ENCODE measurements at regions not wholly inside any gene's neighbourhood (a gene's known extent, or its start where the extent isn't known, plus 50 kb on each side); places are given as distances from the start of the nearest gene placed in this dataset.
"Not testable (repeated sequence)": the region's sequence is repeated elsewhere in the genome, so short reads cannot be mapped to it uniquely, and the experiment has no call there.

DNA sequence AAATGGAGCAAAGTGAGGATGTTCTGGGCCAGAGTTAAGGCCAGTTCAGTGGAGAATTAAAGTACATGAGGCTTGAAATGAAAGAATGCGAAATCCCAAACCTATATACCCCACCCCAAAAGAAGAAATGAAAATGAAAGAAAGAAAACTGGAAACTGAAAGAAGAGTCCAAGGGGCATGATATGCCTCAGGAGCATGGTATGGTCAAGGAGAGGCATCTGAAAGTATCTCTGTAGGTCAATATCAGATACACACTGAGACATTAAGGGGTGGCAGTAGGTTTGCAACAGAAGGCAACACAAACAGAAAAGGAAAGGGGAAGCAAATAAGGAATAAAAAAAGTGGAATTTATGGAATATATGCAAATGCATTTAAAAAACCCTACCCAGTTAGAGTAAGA is 166.5 kb downstream of the COG6 start:
- no peaks in the 10 kb centered on the region for H3K27me3 ChIP-seq (ENCODE audit: control insufficient read depth in 1 of 2, insufficient read depth in 2 of 2, low read length in 2 of 2)
- H3K4me3 ChIP-seq (ENCODE audit: low read depth in 1 of 2, low read length in 2 of 2) = no peak overlapping the region
- no peaks in the 10 kb centered on the region for H3K36me3 ChIP-seq (ENCODE audit: insufficient read depth, low read length)
- no peaks in the 10 kb centered on the region for H3K4me1 ChIP-seq (ENCODE audit: insufficient read depth, low read length)
- H3K9me3 ChIP-seq (ENCODE audit: low read length) = no peaks in the 10 kb centered on the region
- no peak overlapping the region for H3K27ac ChIP-seq (ENCODE audit: low read depth, low read length)
- no peak overlapping the region for H3K9ac ChIP-seq (ENCODE audit: low read length)

DNA sequence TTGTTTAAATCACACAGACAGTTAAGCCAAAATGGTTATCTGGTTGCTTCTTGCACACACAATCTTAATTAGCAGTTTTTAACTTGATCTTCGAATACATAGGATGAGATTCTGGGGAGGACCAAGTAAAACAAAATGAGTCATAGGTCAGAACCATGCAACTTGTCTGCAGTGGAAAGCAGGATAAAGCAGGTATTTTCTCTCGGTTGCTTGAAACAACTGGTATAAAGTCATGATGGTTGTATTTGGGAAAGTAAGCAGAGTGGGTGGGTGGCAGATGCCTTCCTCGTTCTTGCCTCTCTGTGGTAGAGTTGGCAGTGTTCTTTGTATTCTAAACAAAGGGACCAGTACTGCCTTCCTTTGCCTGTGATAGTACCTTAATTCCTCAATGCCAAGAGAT is 167.0 kb downstream of the COG6 start:
- no peak overlapping the region for H3K9ac ChIP-seq (ENCODE audit: low read length)
- no peak overlapping the region for H3K27ac ChIP-seq (ENCODE audit: low read depth, low read length)
- no peaks in the 10 kb centered on the region for H3K9me3 ChIP-seq (ENCODE audit: low read length)
- H3K27me3 ChIP-seq (ENCODE audit: control insufficient read depth in 1 of 2, insufficient read depth in 2 of 2, low read length in 2 of 2) = no peaks in the 10 kb centered on the region
- no peaks in the 10 kb centered on the region for H3K4me1 ChIP-seq (ENCODE audit: insufficient read depth, low read length)
- no peaks in the 10 kb centered on the region for H3K36me3 ChIP-seq (ENCODE audit: insufficient read depth, low read length)
- no peak overlapping the region for H3K4me3 ChIP-seq (ENCODE audit: low read depth in 1 of 2, low read length in 2 of 2)

DNA sequence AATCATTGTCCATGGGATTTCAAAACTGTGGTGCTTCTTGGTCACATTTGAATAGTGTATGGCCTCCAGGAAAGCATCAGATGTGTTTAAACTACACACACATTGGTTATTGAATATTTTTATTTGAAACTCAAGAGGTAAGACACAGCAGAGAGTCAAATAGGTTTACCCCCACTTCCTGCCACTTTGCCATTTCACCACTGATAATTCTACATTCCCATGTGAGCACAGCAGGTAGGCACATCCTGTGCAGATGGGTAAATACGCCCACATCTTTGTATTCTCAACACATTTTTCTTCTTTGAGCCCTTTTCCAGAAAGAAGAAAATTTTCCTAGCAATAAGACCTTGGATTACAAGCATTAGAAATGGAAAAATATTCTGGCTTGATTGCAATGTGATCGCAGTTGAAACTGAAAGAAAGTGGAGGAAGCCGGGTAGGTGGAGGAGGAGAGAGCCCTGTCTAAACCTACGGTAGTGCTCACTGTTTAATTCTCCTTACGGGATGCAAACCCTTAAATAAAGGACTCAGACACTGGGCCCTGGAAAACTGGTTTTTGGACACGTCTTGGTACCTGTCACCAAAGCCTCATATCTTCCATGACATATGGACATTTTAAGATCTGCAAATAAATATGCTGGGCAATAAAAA is 167.7 kb downstream of the COG6 start:
- Histone ChIP-seq H3K27ac (ENCODE audit: low read depth, low read length) (no peak overlapping the region), H3K4me3 (ENCODE audit: low read depth in 1 of 2, low read length in 2 of 2) (no peak overlapping the region), H3K27me3 (ENCODE audit: control insufficient read depth in 1 of 2, insufficient read depth in 2 of 2, low read length in 2 of 2) (no peaks in the 10 kb centered on the region), H3K36me3 (ENCODE audit: insufficient read depth, low read length) (no peaks in the 10 kb centered on the region), H3K9ac (ENCODE audit: low read length) (no peak overlapping the region), H3K4me1 (ENCODE audit: insufficient read depth, low read length) (no peaks in the 10 kb centered on the region), H3K9me3 (ENCODE audit: low read length) (no peaks in the 10 kb centered on the region)

DNA sequence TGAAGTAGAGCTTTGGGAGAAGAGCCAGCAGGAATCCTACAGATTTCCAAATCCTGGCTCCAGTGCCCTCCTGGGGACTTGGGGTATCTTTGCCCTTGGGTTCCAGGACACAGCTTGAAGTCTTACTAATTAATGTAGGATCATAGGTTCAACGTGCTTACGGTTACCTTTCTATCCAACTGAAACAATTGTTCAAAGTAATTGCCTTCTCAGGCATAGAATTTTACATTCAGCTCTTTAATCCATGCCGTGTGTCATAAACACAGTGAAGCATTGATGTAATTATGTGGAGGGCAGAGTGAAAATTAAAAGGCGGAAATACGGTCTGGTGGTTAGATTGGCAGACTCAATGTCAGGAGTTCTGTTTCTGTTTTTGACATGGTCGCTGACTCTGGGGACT is 170.4 kb downstream of the COG6 start:
- H3K4me3 ChIP-seq (ENCODE audit: low read depth in 1 of 2, low read length in 2 of 2) = no peak overlapping the region
- no peak overlapping the region for H3K27ac ChIP-seq (ENCODE audit: low read depth, low read length)
- H3K27me3 ChIP-seq (ENCODE audit: control insufficient read depth in 1 of 2, insufficient read depth in 2 of 2, low read length in 2 of 2) = no peaks in the 10 kb centered on the region
- no peaks in the 10 kb centered on the region for H3K9me3 ChIP-seq (ENCODE audit: low read length)
- no peaks in the 10 kb centered on the region for H3K4me1 ChIP-seq (ENCODE audit: insufficient read depth, low read length)
- no peak overlapping the region for H3K9ac ChIP-seq (ENCODE audit: low read length)
- H3K36me3 ChIP-seq (ENCODE audit: insufficient read depth, low read length) = no peaks in the 10 kb centered on the region

DNA sequence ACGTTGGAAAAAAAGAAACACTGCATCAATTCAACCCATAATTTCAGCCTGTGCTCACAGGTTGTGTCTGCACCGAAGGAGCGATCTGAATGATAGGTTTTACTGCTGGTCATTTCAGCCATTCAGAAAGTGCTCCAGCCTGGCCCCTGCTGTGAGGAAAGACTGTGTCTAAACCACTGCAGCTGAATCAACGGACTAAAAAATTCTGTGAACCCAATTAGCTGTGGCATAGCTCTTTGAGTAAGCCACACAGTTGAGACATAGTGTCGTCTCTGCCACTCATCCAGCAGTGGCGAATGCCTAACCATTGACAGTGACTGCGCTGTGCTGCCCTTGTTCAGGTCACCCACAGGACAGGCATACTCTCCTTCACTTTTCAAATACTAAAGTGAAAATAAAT is 179.8 kb downstream of the COG6 start:
- Histone ChIP-seq H3K4me1 (ENCODE audit: insufficient read depth, low read length) (no peaks in the 10 kb centered on the region), H3K9ac (ENCODE audit: low read length) (no peak overlapping the region), H3K36me3 (ENCODE audit: insufficient read depth, low read length) (no peaks in the 10 kb centered on the region), H3K9me3 (ENCODE audit: low read length) (no peaks in the 10 kb centered on the region), H3K27me3 (ENCODE audit: control insufficient read depth in 1 of 2, insufficient read depth in 2 of 2, low read length in 2 of 2) (no peaks in the 10 kb centered on the region), H3K4me3 (ENCODE audit: low read depth in 1 of 2, low read length in 2 of 2) (no peak overlapping the region), H3K27ac (ENCODE audit: low read depth, low read length) (no peak overlapping the region)

DNA sequence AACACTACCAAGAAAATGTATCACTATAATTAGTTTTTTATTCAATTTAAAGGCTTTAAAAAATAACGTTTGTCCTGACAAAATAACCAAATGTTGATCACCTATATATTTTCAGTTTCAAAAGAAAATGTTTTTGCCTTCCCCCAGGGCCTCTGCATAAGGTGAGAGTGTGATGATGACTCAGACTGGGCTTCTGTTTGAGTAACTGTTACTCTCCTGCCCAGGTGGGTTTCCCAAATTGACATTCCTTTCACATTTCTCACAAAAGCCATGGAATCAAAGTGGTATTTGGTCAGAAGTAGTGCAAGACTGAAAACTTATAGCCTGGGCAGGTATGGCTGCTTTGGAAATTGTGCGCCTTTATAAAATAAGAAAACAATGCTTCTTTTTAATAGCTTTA is 180.6 kb downstream of the COG6 start:
- H3K27ac ChIP-seq (ENCODE audit: low read depth, low read length) = no peak overlapping the region
- H3K4me1 ChIP-seq (ENCODE audit: insufficient read depth, low read length) = no peaks in the 10 kb centered on the region

DNA sequence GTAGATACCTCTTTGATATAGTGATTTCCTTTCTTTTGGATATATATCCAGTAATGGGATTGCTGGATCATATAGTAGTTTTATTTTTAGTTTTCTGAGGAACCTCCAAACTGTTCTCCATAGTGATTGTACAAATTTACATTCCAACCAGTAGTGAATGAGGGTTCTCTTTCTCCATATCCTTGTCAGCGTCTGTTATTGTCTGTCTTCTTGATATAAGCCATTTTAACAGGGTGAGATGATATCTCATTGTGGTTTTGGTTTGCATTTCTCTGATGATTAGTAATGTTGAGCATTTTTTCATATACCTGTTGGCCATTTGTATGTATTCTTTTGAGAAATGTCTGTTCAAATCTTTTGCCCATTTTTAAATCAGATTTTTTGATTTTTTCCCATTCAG is 182.4 kb downstream of the COG6 start:
- H3K27ac ChIP-seq (ENCODE audit: low read depth, low read length); H3K9me3 ChIP-seq (ENCODE audit: low read length); H3K4me1 ChIP-seq (ENCODE audit: insufficient read depth, low read length); H3K36me3 ChIP-seq (ENCODE audit: insufficient read depth, low read length); H3K4me3 ChIP-seq (ENCODE audit: low read depth in 1 of 2, low read length in 2 of 2); H3K27me3 ChIP-seq (ENCODE audit: control insufficient read depth in 1 of 2, insufficient read depth in 2 of 2, low read length in 2 of 2); H3K9ac ChIP-seq (ENCODE audit: low read length): not testable (repeated sequence)

More for the DNA sequence above, 180.6 kb downstream of the COG6 start:
- Histone ChIP-seq H3K36me3 (ENCODE audit: insufficient read depth, low read length) (no peaks in the 10 kb centered on the region), H3K9ac (ENCODE audit: low read length) (no peak overlapping the region), H3K9me3 (ENCODE audit: low read length) (no peaks in the 10 kb centered on the region), H3K27me3 (ENCODE audit: control insufficient read depth in 1 of 2, insufficient read depth in 2 of 2, low read length in 2 of 2) (no peaks in the 10 kb centered on the region), H3K4me3 (ENCODE audit: low read depth in 1 of 2, low read length in 2 of 2) (no peak overlapping the region)

DNA sequence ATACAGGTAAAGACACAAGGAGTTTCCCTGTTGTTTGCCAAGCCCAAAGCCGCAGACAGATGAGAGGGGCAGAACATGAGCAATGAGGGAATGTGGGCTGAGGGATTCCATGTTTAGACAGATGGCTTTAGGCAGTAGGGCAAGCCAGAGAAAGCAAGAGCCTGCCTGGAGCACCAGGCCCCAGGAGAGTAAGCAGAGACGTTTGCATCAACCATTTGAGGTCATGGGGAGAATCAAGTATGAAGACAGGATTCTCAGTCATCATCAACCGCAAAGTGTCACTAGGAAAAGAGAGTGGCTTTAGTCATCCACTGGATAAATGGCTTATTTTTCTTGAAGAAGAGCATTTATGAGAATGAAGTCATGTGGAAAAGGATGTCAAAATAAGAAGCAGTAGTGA is 184.7 kb downstream of the COG6 start:
- Histone ChIP-seq H3K27me3 (ENCODE audit: control insufficient read depth in 1 of 2, insufficient read depth in 2 of 2, low read length in 2 of 2) (no peaks in the 10 kb centered on the region), H3K4me1 (ENCODE audit: insufficient read depth, low read length) (no peaks in the 10 kb centered on the region), H3K27ac (ENCODE audit: low read depth, low read length) (no peak overlapping the region), H3K4me3 (ENCODE audit: low read depth in 1 of 2, low read length in 2 of 2) (no peak overlapping the region), H3K9ac (ENCODE audit: low read length) (no peak overlapping the region), H3K36me3 (ENCODE audit: insufficient read depth, low read length) (no peaks in the 10 kb centered on the region), H3K9me3 (ENCODE audit: low read length) (no peaks in the 10 kb centered on the region)

DNA sequence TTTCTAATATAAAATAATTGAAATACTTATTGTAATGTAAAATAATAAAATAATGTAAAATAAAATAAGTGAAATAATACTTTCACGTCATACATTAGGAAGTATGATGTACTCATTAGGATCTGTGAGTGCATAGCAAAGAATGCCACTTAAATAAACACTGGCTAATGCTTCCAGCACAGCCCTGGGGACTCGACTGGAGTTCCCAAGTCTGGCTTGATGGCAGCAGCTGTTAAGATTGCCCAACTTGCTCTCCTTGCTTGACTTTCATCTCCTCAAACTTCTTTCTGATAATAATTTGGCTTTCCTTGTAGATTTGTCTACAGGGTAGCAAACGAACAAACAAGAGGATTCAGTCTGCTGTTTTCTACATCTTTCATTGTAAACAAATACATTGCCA is 191.9 kb downstream of the COG6 start:
- Histone ChIP-seq H3K36me3 (ENCODE audit: insufficient read depth, low read length) (no peaks in the 10 kb centered on the region), H3K27me3 (ENCODE audit: control insufficient read depth in 1 of 2, insufficient read depth in 2 of 2, low read length in 2 of 2) (no peaks in the 10 kb centered on the region), H3K9me3 (ENCODE audit: low read length) (no peaks in the 10 kb centered on the region), H3K27ac (ENCODE audit: low read depth, low read length) (no peak overlapping the region), H3K9ac (ENCODE audit: low read length) (no peak overlapping the region), H3K4me3 (ENCODE audit: low read depth in 1 of 2, low read length in 2 of 2) (no peak overlapping the region), H3K4me1 (ENCODE audit: insufficient read depth, low read length) (no peaks in the 10 kb centered on the region)

DNA sequence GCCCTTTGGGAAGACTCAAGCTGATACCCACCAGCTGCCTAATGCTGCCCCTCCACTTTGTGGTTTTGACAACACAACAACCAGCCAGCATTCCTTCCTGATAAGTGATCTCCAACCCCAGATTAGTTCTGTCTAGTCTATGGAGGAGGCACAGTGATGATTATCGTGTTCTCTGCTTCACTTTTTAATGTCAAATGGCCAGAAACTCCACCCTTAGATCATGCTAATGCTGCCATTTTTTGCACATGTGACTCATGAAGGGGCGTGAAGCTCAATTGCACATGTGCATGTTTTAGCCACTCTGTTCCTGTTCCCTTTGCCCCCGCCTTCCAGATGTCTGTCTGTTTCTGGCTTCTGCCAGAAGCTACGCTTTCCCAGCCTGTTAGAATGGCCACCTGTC is 199.8 kb downstream of the COG6 start:
- no peaks in the 10 kb centered on the region for H3K36me3 ChIP-seq (ENCODE audit: insufficient read depth, low read length)
- no peak overlapping the region for H3K27ac ChIP-seq (ENCODE audit: low read depth, low read length)
- no peaks in the 10 kb centered on the region for H3K27me3 ChIP-seq (ENCODE audit: control insufficient read depth in 1 of 2, insufficient read depth in 2 of 2, low read length in 2 of 2)
- no peak overlapping the region for H3K9ac ChIP-seq (ENCODE audit: low read length)
- H3K9me3 ChIP-seq (ENCODE audit: low read length) = no peaks in the 10 kb centered on the region
- no peaks in the 10 kb centered on the region for H3K4me1 ChIP-seq (ENCODE audit: insufficient read depth, low read length)
- H3K4me3 ChIP-seq (ENCODE audit: low read depth in 1 of 2, low read length in 2 of 2) = no peak overlapping the region

DNA sequence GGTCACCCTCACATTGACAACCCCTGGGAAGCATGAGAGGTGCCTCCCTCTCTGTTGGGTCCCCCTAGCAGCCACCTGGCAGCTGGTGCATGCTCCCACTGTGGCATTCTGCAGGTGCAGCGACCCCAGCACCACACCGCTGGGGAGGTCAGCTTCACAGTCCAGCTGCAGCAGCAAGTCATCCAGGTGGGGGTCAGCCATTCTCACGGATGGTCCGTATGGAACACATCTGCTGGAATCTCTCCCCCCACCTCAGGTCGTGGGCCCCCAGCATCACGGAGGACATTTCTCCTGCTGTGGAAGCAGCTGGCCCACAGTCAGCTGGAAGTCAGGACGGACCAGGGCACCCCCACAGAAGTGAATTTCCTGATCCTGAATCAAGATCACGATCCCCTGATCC is 201.3 kb downstream of the COG6 start:
- H3K36me3 ChIP-seq (ENCODE audit: insufficient read depth, low read length) = no peaks in the 10 kb centered on the region
- no peak overlapping the region for H3K9ac ChIP-seq (ENCODE audit: low read length)
- H3K27ac ChIP-seq (ENCODE audit: low read depth, low read length) = no peak overlapping the region
- H3K4me1 ChIP-seq (ENCODE audit: insufficient read depth, low read length) = no peaks in the 10 kb centered on the region
- H3K4me3 ChIP-seq (ENCODE audit: low read depth in 1 of 2, low read length in 2 of 2) = no peak overlapping the region
- H3K27me3 ChIP-seq (ENCODE audit: control insufficient read depth in 1 of 2, insufficient read depth in 2 of 2, low read length in 2 of 2) = no peaks in the 10 kb centered on the region
- H3K9me3 ChIP-seq (ENCODE audit: low read length) = no peaks in the 10 kb centered on the region

DNA sequence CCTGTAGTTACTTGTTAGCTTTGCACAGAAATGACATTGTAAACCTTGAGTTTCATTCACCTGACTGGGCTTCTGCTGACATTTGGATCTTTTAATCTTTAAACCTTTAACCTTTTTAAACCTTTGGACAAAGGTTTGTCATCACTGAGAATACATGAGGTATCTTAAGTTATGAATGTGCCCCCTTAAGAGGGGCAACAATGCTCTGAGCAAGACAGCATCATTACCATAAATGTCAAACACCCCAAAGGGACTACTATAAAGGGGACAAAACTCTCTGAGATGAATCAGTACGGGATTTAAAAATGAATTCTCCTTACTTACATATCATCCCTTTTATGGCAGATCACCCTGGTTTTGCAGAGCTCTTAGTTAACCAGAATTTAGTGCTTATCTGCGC is 203.3 kb downstream of the COG6 start:
- no peaks in the 10 kb centered on the region for H3K27me3 ChIP-seq (ENCODE audit: control insufficient read depth in 1 of 2, insufficient read depth in 2 of 2, low read length in 2 of 2)
- no peaks in the 10 kb centered on the region for H3K9me3 ChIP-seq (ENCODE audit: low read length)
- no peak overlapping the region for H3K4me3 ChIP-seq (ENCODE audit: low read depth in 1 of 2, low read length in 2 of 2)
- no peaks in the 10 kb centered on the region for H3K36me3 ChIP-seq (ENCODE audit: insufficient read depth, low read length)
- no peak overlapping the region for H3K9ac ChIP-seq (ENCODE audit: low read length)
- no peaks in the 10 kb centered on the region for H3K4me1 ChIP-seq (ENCODE audit: insufficient read depth, low read length)
- H3K27ac ChIP-seq (ENCODE audit: low read depth, low read length) = no peak overlapping the region

Data from muscle layer of colon (tissue), 2 donors.